Jurkat, Clone E6-1 (cell line): ENCODE measurements at regions not wholly inside any gene's neighbourhood (a gene's known extent, or its start where the extent isn't known, plus 50 kb on each side); places are given as distances from the start of the nearest gene placed in this dataset.
"Not testable (repeated sequence)": the region's sequence is repeated elsewhere in the genome, so short reads cannot be mapped to it uniquely, and the experiment has no call there.

Source experiments
- DNase-seq: peaks from one replicate; pipeline ENCODE4 v3.0.0-alpha.2; 2011; ENCODE audit warnings: low read depth, low spot score
- H3K4me3 ChIP-seq: 2 replicates; pipeline ENCODE4 v1.5.1; 2011; ENCODE audit warnings: mild to moderate bottlenecking, low read length, control low read depth, moderate library complexity

DNA sequence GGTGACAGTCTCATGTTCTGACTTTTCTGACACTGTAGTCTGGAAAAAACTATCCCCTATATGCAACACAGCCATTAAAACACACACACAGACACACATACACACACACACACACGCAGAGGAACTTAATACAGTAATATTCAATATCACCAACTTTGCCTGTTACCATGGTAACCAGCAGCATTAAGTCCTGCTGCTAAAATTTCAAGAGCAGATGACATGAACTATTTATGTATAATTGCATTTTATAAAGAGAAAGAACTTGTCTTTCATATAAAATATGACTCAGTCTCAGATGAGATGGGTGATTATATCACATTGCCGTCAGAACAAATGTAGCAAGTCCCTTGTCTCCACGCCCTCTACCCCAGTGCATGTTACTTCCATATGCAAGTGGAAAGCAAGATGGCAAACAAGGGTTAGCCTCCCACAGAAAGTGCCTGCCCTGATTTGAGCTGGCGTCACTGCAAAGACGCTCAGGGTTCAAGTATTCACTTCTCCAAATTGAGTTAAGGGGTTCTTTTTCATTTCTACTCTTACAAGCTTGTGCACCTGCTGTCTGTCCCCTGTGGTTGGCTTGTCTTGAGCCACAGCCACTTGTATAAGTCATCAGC lies 576.8 kb downstream of the UQCRFS1 start:
- no peak overlapping the region for H3K4me3 ChIP-seq
- DNase-seq: no peak

DNA sequence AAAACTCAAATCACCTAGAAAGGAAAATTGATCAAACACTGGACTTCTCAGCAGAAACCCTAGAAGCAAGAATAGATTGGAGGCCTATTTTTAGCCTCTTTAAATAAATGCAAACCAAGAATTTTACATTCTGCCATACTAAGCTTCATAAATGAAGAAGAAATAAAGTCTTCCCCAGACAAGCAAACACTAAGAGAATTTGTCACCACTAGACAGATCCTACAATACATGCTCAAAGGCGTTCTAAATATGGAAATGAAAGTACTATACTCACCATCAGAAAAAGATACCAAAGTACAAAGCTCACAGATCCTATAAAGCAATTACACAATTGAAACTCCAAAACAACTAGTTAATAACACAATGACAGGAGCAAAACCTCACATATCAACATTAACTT lies 578.1 kb downstream of the UQCRFS1 start:
- DNase-seq: no peak
- no peak overlapping the region for H3K4me3 ChIP-seq

DNA sequence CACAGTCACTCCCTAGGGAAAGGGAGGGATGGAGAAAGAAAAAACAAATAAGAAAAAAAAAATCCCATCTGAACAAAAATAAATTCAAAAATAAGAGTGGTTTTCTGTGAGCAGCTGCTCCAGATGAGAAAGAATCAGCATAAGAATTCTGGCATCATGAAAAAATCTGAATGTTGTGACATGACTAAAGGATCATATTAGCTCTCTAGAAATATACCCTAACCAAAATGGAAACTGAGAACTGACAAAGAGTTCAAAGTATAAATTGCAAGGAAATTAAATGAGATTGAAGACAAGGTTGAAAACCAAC lies 579.0 kb downstream of the UQCRFS1 start:
- no peak for DNase-seq
- no peak overlapping the region for H3K4me3 ChIP-seq

DNA sequence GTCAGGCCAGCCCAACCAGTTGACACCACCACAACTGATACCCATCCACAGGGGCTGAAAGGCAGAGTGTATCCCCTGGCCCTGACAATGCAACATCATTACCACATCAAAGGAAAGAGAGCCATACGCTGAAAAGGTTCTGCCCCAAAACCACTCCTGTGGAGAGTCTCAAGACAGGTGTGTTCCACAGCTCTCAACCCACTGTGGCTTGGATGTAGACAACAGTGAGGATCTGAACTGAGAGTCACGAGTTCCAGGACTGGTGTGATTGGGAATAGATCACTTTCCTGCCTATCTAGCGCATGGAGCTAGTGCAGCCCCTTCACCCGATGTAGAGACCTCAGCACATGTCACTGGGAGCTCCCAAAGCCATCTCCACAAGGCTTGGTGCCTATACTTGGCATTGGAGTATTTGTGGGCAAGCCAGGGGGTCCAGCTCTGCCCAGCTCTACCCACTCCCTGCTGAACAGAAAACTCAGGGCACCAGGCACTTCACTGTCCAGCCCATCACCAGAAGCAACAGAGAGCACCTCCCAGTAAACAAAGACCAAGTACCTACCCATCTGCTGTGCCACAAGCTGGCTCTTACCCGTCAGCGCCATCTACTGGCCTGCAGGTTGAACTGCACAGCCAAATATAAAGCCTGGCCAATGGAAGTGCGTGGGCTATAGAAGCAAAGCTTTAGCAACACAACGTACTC lies 579.5 kb downstream of the UQCRFS1 start:
- peak; percentile 82 for DNase-seq
- no peak overlapping the region for H3K4me3 ChIP-seq

DNA sequence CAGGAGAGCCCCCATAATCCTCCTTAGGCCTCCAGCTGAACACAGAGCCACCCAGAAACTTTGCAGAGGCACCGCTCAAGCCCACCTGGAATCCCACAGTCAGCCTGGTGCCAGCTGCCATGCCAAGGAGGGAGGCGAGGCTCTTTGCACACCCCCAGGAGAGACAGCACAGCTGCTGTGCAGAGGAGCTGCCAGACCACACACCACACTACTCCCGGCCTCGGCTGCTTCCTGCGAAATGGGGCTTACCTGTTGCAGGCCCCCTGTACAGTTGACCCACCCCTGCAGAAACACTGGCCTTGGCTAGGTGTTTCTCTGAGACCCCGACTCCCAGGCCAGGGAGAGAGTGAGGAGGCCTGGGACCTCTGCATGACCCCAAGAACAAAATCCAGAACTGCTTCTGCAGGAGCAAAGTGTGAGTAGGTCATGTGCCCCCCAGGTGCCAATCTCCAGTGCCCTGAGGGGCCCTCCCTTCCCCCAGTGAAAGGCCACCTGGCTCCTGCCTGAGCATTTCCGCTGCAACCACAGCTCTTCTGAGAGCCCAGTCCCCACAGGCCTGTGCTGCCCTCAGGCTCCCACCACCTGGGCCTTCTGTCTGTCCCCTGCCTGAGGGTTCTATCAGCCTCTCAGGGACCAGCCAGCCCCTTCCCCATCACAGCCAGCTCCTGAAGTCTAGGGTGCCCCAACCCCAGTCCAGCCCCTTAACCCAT lies 580.4 kb downstream of the UQCRFS1 start:
- H3K4me3 ChIP-seq: peak overlapping the region; percentile 33
- DNase-seq: peak; percentile 94

DNA sequence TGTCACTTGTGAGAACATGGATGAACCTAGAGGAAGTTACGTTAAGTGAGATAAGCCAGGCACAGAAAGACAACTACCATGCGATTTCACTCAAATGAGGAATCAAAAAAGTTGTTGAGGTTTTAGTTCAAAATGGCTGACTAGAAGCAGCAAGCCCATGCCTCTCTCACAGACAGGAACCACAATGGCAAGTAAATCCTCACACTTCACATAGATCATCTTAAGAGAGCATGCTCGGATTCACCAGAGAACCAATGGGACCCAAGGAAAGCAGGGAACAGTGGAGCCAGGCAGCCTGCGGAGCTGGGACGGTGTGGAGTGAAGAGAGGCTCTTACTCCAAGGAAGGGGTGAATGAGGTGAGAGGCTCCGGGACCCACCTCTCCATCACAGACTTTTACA lies 581.0 kb downstream of the UQCRFS1 start:
- DNase-seq: peak; percentile 70
- H3K4me3 ChIP-seq: peak overlapping the region; percentile 33

DNA sequence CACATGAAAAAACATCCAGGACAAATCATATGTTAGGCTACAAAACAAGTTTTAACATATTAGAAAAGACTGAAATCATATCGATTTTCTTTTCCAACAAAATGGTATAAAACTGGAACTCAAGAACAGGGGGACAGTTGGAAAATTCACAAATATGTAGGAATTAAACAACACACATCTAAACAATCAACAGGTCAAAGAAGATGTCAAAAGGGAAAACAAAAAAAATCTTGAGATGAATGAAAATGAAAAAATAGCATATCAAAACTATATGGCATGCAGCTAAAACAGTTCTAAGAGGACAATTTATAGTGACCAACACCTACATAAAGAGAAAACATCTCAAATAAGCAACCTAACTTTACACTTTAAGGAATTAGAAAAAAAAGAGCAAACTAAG lies 585.3 kb downstream of the UQCRFS1 start:
- DNase-seq: no peak
- no peak overlapping the region for H3K4me3 ChIP-seq

DNA sequence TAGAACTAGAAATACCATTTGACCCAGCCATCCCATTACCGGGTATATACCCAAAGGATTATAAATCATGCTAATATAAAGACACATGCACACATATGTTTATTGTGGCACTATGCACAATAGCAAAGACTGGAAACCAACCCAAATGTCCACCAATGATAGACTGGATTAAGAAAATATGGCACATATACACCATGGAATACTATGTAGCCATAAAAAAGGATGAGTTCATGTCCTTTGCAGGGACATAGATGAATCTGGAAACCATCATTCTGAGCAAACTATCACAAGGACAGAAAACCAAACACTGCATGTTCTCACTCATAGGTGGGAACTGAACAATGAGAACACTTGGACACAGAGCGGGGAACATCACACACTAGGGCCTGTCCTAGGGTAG lies 586.5 kb downstream of the UQCRFS1 start:
- not testable (repeated sequence) for H3K4me3 ChIP-seq, DNase-seq

DNA sequence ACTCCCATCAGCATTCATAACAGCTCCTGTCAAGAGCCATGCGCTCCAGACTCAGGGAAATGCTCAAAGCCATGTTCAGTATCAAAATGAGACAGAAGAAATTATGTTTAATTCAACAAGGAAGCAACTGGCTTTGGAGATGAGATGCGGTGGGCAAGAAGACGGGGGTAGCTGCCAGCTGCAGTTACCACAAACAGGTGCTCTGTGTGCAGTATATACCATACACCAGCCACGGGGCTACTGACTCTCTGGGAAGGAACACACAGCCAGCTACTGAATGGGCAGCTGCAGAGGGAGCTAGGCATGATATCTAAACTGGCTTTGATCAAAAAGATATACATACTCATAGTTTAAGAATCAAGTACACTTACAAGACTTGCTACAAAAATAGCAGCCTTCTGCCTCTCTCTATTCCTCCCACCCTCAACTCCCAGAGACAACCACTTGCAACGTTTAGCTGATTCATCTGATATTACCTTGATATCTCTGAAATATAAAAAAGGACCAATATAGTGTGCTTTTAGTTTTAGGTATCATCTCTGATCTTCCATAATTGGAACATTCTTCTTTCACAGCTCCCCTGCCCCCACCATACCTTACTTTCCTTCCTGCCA lies 593.0 kb downstream of the UQCRFS1 start:
- H3K4me3 ChIP-seq: peak overlapping the region; percentile 11; the same call in 1 of the 2 replicates
- DNase-seq: peak; percentile 98

DNA sequence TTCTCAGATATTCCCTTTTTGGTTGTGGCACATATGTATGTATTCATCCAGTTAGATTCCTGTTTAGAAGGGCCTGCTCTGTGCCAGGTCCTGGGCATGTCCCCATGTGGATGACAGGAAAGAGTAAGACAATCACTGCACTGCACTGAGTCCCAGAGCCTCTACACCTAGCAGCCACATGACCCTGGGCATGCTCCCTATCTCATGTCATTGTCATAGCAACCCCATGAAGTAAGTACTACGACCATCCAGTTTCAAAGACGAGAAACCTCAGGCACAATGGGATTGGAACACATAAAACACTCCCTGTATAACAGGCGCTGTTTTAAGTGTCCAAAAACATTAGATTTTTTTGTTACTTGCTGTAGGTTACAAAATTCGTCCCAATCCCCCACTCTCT lies 594.4 kb downstream of the UQCRFS1 start:
- H3K4me3 ChIP-seq: no peak overlapping the region
- no peak for DNase-seq

DNA sequence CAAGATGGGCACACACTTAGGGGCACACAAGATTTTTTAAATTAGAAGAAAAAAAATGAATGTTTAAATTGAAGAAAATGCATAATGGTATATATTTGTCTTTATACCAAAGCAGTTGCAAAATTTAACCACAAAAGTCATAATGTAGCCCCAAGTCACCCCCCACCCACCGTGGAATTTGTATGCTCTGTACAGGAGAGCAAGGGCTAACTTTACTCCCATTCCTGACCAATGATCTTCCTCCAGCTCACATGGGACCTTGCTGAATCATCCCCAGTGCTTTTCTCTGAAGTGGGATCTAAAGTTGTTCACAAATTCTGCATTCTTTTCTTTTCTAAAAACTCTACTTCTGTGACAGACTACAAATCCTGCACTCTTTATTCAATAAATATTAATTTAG lies 597.0 kb downstream of the UQCRFS1 start:
- no peak for DNase-seq
- H3K4me3 ChIP-seq: no peak overlapping the region

DNA sequence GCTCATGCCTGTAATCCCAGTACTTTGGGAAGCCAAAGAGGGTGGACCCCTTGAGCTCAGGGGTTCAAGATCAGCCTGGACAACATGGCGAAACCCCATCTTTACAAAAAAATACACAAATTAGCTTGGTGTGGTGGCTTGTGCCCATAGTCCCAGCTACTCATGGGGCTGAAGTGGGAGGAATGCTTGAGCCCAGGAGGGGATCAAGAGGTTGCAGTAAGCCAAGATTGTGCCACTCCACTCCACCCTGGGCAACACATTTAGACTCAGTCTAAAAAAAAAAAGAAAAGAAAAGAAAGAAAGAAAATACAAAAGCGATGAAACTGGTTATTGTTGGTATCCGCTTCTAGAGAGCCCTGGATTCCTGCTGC lies 597.4 kb downstream of the UQCRFS1 start:
- DNase-seq: no peak
- no peak overlapping the region for H3K4me3 ChIP-seq

DNA sequence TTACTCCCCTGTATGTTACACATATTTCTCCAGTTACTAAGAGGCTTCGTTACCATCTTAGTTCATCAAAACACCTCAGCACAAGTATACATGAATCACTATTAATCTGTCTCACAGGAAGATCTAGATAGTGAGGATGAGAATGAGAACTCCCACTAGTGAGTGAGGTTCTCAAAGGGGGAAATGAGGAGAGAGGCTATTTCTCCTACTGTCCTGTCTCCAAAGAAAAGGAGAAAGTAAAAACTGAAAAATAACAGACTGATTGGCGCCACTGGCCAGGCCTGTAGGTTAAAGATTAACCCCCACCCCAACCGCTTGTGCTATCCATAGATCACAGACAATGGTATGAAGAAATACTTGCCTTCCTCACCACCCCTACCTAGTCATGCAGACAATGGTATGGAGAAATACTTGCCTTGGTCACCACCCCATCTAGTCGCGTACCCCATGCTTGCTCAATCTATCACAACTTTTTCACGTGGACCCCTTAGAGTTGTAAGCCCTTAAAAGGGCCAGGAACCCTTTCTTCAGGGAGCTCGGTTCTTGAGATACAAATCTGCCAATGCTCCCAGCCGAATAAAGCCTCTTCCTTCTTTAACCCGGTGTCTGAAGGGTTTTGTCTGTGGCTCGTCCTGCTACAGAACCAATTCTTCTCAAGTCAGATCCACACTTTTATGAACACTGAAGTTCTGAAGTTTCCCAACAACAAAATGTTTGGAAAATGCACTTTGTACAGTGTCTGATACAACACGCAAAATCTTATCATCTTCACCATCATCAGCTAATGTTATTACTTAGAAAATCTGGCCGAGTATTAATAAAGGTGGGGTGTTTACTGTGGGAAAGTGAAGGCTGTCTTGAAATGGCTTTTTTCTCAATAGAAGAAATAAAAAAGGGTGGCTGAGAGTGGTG lies 598.1 kb downstream of the UQCRFS1 start:
- DNase-seq: no peak
- no peak overlapping the region for H3K4me3 ChIP-seq

DNA sequence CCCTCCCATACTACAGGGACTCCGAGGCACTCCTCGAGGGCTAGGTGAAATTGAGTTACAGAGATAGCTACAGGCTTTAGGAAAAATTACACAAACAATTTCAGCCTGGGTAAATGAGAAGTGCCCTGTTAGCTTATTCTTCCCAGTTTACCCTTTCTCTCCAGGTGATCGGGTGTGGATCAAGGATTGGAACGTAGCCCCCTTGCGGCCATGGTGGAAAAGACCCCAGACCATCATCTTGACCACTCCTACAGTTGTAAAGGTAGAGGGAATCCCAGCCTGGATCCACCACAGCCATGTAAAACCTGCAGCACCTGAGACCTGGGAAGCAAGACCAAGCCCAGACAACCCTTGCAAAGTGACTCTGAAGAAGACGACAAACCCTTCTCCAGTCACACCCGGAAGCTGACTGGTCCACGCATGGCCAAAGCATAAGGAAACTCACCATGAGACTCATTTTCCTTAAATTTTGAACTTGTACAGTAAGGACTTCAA lies 600.6 kb downstream of the UQCRFS1 start:
- DNase-seq: no peak

DNA sequence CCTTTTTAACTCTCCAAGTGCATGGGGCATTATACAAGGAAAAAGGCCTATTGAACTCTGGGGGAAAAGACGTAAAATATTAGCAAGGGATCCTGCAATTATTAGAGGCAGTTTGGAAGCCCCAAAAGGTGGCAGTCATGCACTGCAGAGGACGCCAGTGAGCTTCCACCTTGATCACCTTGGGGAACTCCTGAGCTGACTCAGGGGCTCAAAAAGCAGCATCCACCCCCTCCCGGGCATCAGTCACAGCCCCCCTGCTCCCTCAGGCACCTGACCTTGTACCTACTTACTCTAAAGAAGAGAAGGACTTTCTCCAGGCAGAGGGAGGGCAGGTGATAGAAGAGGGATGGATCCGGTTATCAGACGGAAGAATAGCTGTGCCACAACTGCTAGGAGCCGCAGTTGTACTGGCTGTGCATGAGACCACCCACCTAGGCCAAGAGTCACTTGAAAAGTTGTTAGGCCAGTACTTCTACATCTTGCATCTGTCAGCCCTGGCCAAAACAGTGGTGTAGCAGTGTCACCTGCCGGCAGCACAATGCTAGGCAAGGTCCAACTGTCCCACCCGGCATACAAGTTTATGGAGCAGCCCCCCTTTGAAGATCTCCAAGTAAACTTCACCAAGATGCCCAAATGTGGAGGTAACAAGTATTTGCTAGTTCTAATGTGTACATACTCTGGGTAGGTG lies 601.6 kb downstream of the UQCRFS1 start:
- not testable (repeated sequence) for DNase-seq, H3K4me3 ChIP-seq

More for the DNA sequence above, 600.6 kb downstream of the UQCRFS1 start:
- H3K4me3 ChIP-seq: no peak overlapping the region

DNA sequence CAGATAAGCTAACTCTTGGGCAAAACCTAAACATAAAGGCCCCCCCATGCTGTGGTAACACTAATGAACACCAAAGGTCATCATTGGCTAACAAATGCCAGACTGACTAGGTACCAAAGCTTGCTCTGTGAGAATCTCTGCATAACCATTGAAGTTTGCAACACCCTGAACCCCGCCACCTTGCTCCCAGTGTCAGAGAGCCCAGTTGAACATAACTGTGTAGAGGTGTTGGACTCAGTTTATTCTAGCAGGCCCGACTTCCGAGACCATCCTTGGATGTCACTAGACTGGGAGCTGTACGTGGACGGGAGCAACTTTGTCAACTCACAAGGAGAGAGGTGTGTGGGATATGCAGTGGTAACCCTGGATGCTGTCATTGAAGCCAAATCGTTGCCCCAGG lies 602.2 kb downstream of the UQCRFS1 start:
- no peak overlapping the region for H3K4me3 ChIP-seq
- no peak for DNase-seq

DNA sequence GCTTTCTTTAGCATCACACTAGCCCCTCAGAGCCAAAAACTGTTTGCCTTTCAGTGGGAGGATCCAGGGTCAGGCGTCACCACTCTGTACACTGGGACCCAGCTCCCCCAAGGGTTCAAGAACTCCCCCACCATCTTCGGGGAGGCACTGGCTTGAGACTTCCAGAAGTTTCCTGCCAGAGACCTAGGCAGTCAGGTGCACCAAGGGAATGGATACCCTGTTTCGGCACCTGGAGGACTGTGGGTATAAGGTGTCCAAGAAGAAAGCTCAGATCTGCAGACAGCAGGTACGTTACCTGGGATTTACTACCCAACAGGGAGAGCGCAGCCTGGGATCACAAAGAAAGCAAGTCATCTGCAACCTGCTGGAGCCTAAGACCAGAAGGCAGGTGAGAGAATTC lies 603.0 kb downstream of the UQCRFS1 start:
- H3K4me3 ChIP-seq: no peak overlapping the region
- no peak for DNase-seq

DNA sequence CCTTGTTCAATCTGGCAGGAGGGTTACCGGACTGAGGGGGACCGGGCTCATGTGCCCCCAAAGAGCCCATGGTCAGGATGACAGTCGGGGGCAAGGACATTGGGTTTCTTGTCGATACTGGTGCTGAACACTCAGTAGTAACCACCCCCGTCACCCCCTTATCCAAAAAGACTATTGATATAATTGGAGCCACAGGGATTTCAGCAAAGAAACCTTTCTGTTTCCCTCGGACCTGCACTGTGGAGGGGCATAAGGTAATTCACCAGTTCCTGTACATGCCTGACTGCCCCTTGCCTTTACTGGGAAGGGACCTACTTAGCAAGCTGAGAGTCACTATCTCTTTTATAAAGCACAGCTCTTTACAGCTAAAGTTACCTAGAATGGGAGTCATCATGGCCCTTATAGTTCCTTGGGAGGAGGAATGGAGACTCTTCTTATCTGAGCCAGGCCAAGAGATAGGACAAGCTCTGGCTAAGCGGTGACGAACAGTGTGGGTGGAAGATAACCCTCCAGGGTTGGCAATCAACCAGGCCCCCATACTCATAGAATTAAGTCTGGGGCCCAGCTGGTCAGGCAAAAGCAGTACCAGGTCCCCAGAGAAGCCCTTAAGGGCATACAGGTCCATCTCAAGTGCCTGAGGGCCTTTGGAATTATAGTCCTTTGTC lies 603.7 kb downstream of the UQCRFS1 start:
- H3K4me3 ChIP-seq: no peak overlapping the region
- DNase-seq: no peak
